Suppressor macrophage (primary cell): ENCODE measurements at regions not wholly inside any gene's neighbourhood (a gene's known extent, or its start where the extent isn't known, plus 50 kb on each side); places are given as distances from the start of the nearest gene placed in this dataset.
"Not testable (repeated sequence)": the region's sequence is repeated elsewhere in the genome, so short reads cannot be mapped to it uniquely, and the experiment has no call there.

Experiments used
- DNase-seq, 4 experiments: peaks; one replicate each; pipeline ENCODE4 v3.0.0-alpha.2; 2020 to 2022

- no peak for DNase-seq
Observed at GRCh38 chr13:100811024-100811865, 136.7 kb upstream of the TMTC4 start.

- DNase-seq, result no peak
Observed at GRCh38 chr13:100810481-100810880, 135.9 kb upstream of the TMTC4 start.

- DNase-seq, result no peak
Observed at GRCh38 chr13:100809856-100810255, 135.3 kb upstream of the TMTC4 start.

GRCh38 chr13:100809129-100809390, 134.5 kb upstream of the TMTC4 start:
- no peak for DNase-seq

- no peak for DNase-seq
Observed at GRCh38 chr13:100808330-100809128, 133.9 kb upstream of the TMTC4 start.

GRCh38 chr13:100803091-100803490, 128.5 kb upstream of the TMTC4 start:
- no peak for DNase-seq

GRCh38 chr13:100800283-100800875, 125.8 kb upstream of the TMTC4 start:
- DNase-seq, result no peak

- DNase-seq, result no peak
Observed at GRCh38 chr13:100798739-100799361, 124.3 kb upstream of the TMTC4 start.

- no peak for DNase-seq
Observed at GRCh38 chr13:100797921-100798320, 123.3 kb upstream of the TMTC4 start.

- DNase-seq, result no peak
Observed at GRCh38 chr13:100796463-100796862, 121.9 kb upstream of the TMTC4 start.

GRCh38 chr13:100794575-100794974, 120.0 kb upstream of the TMTC4 start:
- no peak for DNase-seq

- DNase-seq, result no peak
Observed at GRCh38 chr13:100790405-100790804, 115.8 kb upstream of the TMTC4 start.

GRCh38 chr13:100789968-100790367, 115.4 kb upstream of the TMTC4 start:
- no peak for DNase-seq

GRCh38 chr13:100789481-100789880, 114.9 kb upstream of the TMTC4 start:
- no peak for DNase-seq

- DNase-seq, result no peak
Observed at GRCh38 chr13:100789025-100789424, 114.4 kb upstream of the TMTC4 start.

GRCh38 chr13:100788540-100788939, 113.9 kb upstream of the TMTC4 start:
- no peak for DNase-seq

- no peak for DNase-seq
Observed at GRCh38 chr13:100787899-100788298, 113.3 kb upstream of the TMTC4 start.

GRCh38 chr13:100776686-100777085, 102.1 kb upstream of the TMTC4 start:
- not testable (repeated sequence) for DNase-seq

- no peak for DNase-seq
Observed at GRCh38 chr13:100773923-100774663, 99.5 kb upstream of the TMTC4 start.

- DNase-seq, result no peak
Observed at GRCh38 chr13:100773429-100773828, 98.8 kb upstream of the TMTC4 start.

GRCh38 chr13:100767192-100767591, 92.6 kb upstream of the TMTC4 start:
- DNase-seq, result no peak

GRCh38 chr13:100766570-100766969, 92.0 kb upstream of the TMTC4 start:
- DNase-seq, result not testable (repeated sequence)

GRCh38 chr13:100764937-100765336, 90.3 kb upstream of the TMTC4 start:
- no peak for DNase-seq
